CD14-positive monocyte (primary cell): ENCODE measurements at regions not wholly inside any gene's neighbourhood (a gene's known extent, or its start where the extent isn't known, plus 50 kb on each side); places are given as distances from the start of the nearest gene placed in this dataset.

Experiments used
- DNase-seq, 3 donors: peaks; one replicate each; pipeline ENCODE4 v3.0.0-alpha.2; 2011 to 2022
- H2AFZ ChIP-seq: 2 replicates; pipeline ENCODE4 v1.6.0; 2012; ENCODE audit warnings: mild to moderate bottlenecking, low read depth, low read length, inconsistent platforms; ENCODE audit not compliant: insufficient read depth, poor library complexity, severe bottlenecking
- H3K27ac ChIP-seq, 2 donors: 1 replicate in 1 of 2; 2 replicates in 1 of 2; pipeline ENCODE4 v1.5.1; 2012 to 2013; ENCODE audit warnings: low read length in 2 of 2, control low read depth in 1 of 2, inconsistent platforms in 1 of 2, low read depth in 1 of 2, mild to moderate bottlenecking in 1 of 2
- H3K27me3 ChIP-seq, 2 donors: one replicate each; pipeline versions ENCODE4 v1.6.0 to v1.6.1; 2011 to 2013; ENCODE audit warnings: low read length in 2 of 2; ENCODE audit not compliant: control insufficient read depth in 2 of 2, insufficient read depth in 2 of 2
- H3K36me3 ChIP-seq, 2 donors: replicated peaks in 1 of 2; 1 replicate in 1 of 2; 2 replicates in 1 of 2; pipeline versions ENCODE4 v1.5.1 to v1.6.1; 2012 to 2013; ENCODE audit warnings: low read length in 2 of 2, control low read depth in 1 of 2, inconsistent platforms in 1 of 2, mild to moderate bottlenecking in 1 of 2; ENCODE audit not compliant: insufficient read depth in 2 of 2, control insufficient read depth in 1 of 2
- H3K4me1 ChIP-seq, 2 donors: 1 replicate in 1 of 2; 2 replicates in 1 of 2; pipeline versions ENCODE4 v1.5.1 to v1.6.1; 2012 to 2013; ENCODE audit warnings: low read length in 2 of 2, control low read depth in 1 of 2, inconsistent platforms in 1 of 2, mild to moderate bottlenecking in 1 of 2, moderate library complexity in 1 of 2; ENCODE audit not compliant: insufficient read depth in 2 of 2, control insufficient read depth in 1 of 2
- H3K4me2 ChIP-seq: replicated peaks from 2 replicates; pipeline ENCODE3; 2012; ENCODE audit warnings: low read length, moderate library complexity, mild to moderate bottlenecking; ENCODE audit not compliant: poor library complexity, severe bottlenecking; ENCODE audit errors: extremely low read depth
- H3K4me3 ChIP-seq, 3 experiments: fragments of 200-600 bp in 1 of 3; sonication (generic) in 1 of 3; replicated peaks in 1 of 3; 1 replicate in 2 of 3; 2 replicates in 1 of 3; pipeline ENCODE4 v1.5.1; 2011 to 2013; ENCODE audit warnings: low read length in 3 of 3, mild to moderate bottlenecking in 3 of 3, control low read depth in 2 of 3, low read depth in 2 of 3, inconsistent platforms in 1 of 3, moderate library complexity in 1 of 3
- H3K79me2 ChIP-seq: 2 replicates; pipeline ENCODE4 v1.6.0; 2012; ENCODE audit warnings: mild to moderate bottlenecking, control low read depth, inconsistent platforms, low read length, moderate library complexity; ENCODE audit not compliant: insufficient read depth
- H3K9ac ChIP-seq: 2 replicates; pipeline ENCODE4 v1.6.0; 2017; ENCODE audit warnings: low read length, mild to moderate bottlenecking; ENCODE audit not compliant: insufficient read depth, poor library complexity, severe bottlenecking
- H3K9me3 ChIP-seq, 2 donors: replicated peaks in 1 of 2; 1 replicate in 1 of 2; 2 replicates in 1 of 2; pipeline versions ENCODE4 v1.5.1 to v1.6.1; 2012 to 2013; ENCODE audit warnings: low read length in 2 of 2, control low read depth in 1 of 2; ENCODE audit not compliant: control insufficient read depth in 1 of 2, insufficient read depth in 1 of 2
- H4K20me1 ChIP-seq: 2 replicates; pipeline ENCODE4 v1.6.0; 2012; ENCODE audit warnings: mild to moderate bottlenecking, low read length, control low read depth, moderate library complexity; ENCODE audit not compliant: insufficient read depth
- H3K27ac Mint-ChIP-seq, 7 donors: one replicate each; pipeline ENCODE4 v1.8.0; 2020; ENCODE audit warnings: mild to moderate bottlenecking in 7 of 7, mixed read lengths in 7 of 7, moderate library complexity in 6 of 7, inconsistent platforms in 2 of 7
- H3K27me3 Mint-ChIP-seq, 3 donors: one replicate each; pipeline ENCODE4 v1.8.0; 2021 to 2022; ENCODE audit warnings: low read depth in 3 of 3, mild to moderate bottlenecking in 3 of 3, mixed read lengths in 3 of 3, moderate library complexity in 3 of 3, inconsistent platforms in 1 of 3
- H3K36me3 Mint-ChIP-seq, 2 donors: one replicate each; pipeline ENCODE4 v1.8.0; 2020; ENCODE audit warnings: mixed read lengths in 2 of 2, inconsistent platforms in 1 of 2, mild to moderate bottlenecking in 1 of 2
- H3K4me1 Mint-ChIP-seq: one replicate; pipeline ENCODE4 v1.8.0; 2020; ENCODE audit warnings: mild to moderate bottlenecking, mixed read lengths
- H3K4me3 Mint-ChIP-seq, 2 donors: one replicate each; pipeline ENCODE4 v1.8.0; 2020; ENCODE audit warnings: mild to moderate bottlenecking in 2 of 2, mixed read lengths in 2 of 2, moderate library complexity in 1 of 2
- H3K9me3 Mint-ChIP-seq, 7 donors: one replicate each; pipeline ENCODE4 v1.8.0; 2020 to 2022; ENCODE audit warnings: mixed read lengths in 7 of 7, mild to moderate bottlenecking in 6 of 7, moderate library complexity in 6 of 7, inconsistent platforms in 2 of 7
- WGBS: methylation state at CpG from one replicate; pipeline ENCODE4 v1.1.5; 2013; ENCODE audit warnings: missing lambda C conversion rate; ENCODE audit not compliant: insufficient coverage; 5-methylcytosine and 5-hydroxymethylcytosine counted together
- intact Hi-C, 2 donors: fragments of 100-400 bp; cut with micrococcal nuclease; formaldehyde crosslinking; loops; one replicate each; pipeline versions ENCODE4 v1.15.0 to v1.15.1; 2023
- TF ChIP-seq, protein P1 (sequence below): fragments of 200-600 bp; IDR thresholded peaks from one replicate; pipeline ENCODE4 v1.8.0; 2022; ENCODE audit warnings: antibody characterized with exemption, mild to moderate bottlenecking

GRCh38 chr10:106479636-106480035 lies 684.9 kb downstream of the SORCS1 start:
- Mint-ChIP-seq H3K9me3 (peaks cover 0 to 6% (median 0%) of the 10 kb centered on the region in 7 donors), H3K27ac (no peak overlapping the region), H3K4me3 (no peak overlapping the region), H3K27me3 (peaks cover 0 to 3% (median 0%) of the 10 kb centered on the region in 3 donors), H3K36me3 (no peaks in the 10 kb centered on the region), H3K4me1 (no peaks in the 10 kb centered on the region)
- H3K36me3 ChIP-seq, result no peaks in the 10 kb centered on the region
- no peaks in the 10 kb centered on the region for H3K79me2 ChIP-seq
- no peak overlapping the region for H2AFZ ChIP-seq
- H3K27ac ChIP-seq, result no peak overlapping the region
- intact Hi-C loops, result no loop called here
- TF ChIP-seq, protein P1, sequence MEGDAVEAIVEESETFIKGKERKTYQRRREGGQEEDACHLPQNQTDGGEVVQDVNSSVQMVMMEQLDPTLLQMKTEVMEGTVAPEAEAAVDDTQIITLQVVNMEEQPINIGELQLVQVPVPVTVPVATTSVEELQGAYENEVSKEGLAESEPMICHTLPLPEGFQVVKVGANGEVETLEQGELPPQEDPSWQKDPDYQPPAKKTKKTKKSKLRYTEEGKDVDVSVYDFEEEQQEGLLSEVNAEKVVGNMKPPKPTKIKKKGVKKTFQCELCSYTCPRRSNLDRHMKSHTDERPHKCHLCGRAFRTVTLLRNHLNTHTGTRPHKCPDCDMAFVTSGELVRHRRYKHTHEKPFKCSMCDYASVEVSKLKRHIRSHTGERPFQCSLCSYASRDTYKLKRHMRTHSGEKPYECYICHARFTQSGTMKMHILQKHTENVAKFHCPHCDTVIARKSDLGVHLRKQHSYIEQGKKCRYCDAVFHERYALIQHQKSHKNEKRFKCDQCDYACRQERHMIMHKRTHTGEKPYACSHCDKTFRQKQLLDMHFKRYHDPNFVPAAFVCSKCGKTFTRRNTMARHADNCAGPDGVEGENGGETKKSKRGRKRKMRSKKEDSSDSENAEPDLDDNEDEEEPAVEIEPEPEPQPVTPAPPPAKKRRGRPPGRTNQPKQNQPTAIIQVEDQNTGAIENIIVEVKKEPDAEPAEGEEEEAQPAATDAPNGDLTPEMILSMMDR, result no peak
- H3K4me3 ChIP-seq, result no peak overlapping the region
- no peak for DNase-seq
- no peaks in the 10 kb centered on the region for H4K20me1 ChIP-seq
- no peak overlapping the region for H3K9ac ChIP-seq
- no peak overlapping the region for H3K4me2 ChIP-seq
- no peaks in the 10 kb centered on the region for H3K27me3 ChIP-seq
- no peaks in the 10 kb centered on the region for H3K9me3 ChIP-seq
- H3K4me1 ChIP-seq, result no peaks in the 10 kb centered on the region
- WGBS, result no CpG with 5 or more reads among the region's 4 CpGs

DNA sequence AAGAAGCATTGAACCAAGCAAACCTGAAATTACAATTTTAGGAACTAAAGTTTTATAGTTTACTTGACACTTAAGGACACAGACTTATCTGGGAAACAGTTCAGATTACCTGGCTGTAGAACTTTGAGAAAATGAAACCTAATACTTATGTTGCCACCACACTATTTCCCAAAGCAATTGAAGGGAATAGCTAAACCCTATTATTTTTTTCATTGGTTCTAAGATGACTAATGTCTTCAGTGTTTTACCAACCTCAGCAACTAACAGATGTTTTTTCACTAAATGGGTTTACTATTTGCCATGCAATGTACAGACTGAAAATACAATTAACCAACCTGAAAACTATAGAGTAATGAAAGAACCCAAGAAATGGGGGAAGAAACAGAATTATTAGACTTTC lies 689.6 kb downstream of the SORCS1 start:
- H3K27ac Mint-ChIP-seq, result no peak overlapping the region
- no peaks in the 10 kb centered on the region for H3K4me1 Mint-ChIP-seq
- Histone ChIP-seq H3K4me3 (no peak overlapping the region), H3K36me3 (no peaks in the 10 kb centered on the region), H3K27ac (no peak overlapping the region), H3K4me1 (no peaks in the 10 kb centered on the region), H2AFZ (no peak overlapping the region), H3K27me3 (no peaks in the 10 kb centered on the region), H3K79me2 (no peaks in the 10 kb centered on the region), H3K9ac (no peak overlapping the region), H4K20me1 (no peaks in the 10 kb centered on the region), H3K4me2 (no peak overlapping the region), H3K9me3 (no peaks in the 10 kb centered on the region)
- H3K36me3 Mint-ChIP-seq, result no peaks in the 10 kb centered on the region
- no peak for DNase-seq
- peaks cover under 1 to 5% (median 3%) of the 10 kb centered on the region in 7 donors for H3K9me3 Mint-ChIP-seq
- intact Hi-C loops, result no loop called here
- H3K4me3 Mint-ChIP-seq, result no peak overlapping the region
- H3K27me3 Mint-ChIP-seq, result peaks cover 0 to 3% (median 0%) of the 10 kb centered on the region in 3 donors
- TF ChIP-seq, protein P1, result no peak
